SK-N-SH treated with all-trans-retinoic acid at 6 μM for 48 hours (cell line): ENCODE measurements at regions not wholly inside any gene's neighbourhood (a gene's known extent, or its start where the extent isn't known, plus 50 kb on each side); places are given as distances from the start of the nearest gene placed in this dataset.

Experiments
- ATAC-seq: fragments of 200-7000 bp; cut with Tn5 transposase; 3 replicates; pipeline ENCODE4 v1.9.1; 2020; ENCODE audit warnings: mild to moderate bottlenecking, moderate library complexity
- ARNTL ChIP-seq: fragments of 450-650 bp; formaldehyde crosslinking; IDR thresholded peaks from 2 replicates; pipeline ENCODE4 v1.5.0; 2020; ENCODE audit warnings: low read depth, mild to moderate bottlenecking, moderate library complexity, borderline replicate concordance
- BACH2 ChIP-seq: fragments of 250-450 bp; sonication (Bioruptor Pico); IDR thresholded peaks from 2 replicates; pipeline ENCODE4 v1.9.0; 2021; ENCODE audit warnings: mild to moderate bottlenecking, borderline replicate concordance
- CSDC2 ChIP-seq: fragments of 250-450 bp; sonication (Bioruptor Pico); IDR thresholded peaks from 2 replicates; pipeline ENCODE4 v1.5.0; 2020; ENCODE audit warnings: mild to moderate bottlenecking, moderate library complexity
- ESRRG ChIP-seq: fragments of 250-450 bp; sonication (Bioruptor Pico); IDR thresholded peaks from 2 replicates; pipeline ENCODE4 v1.6.1; 2021; ENCODE audit warnings: mild to moderate bottlenecking
- GLIS3 ChIP-seq: fragments of 250-450 bp; sonication (Bioruptor Pico); IDR thresholded peaks from 2 replicates; pipeline ENCODE4 v1.5.0; 2020; ENCODE audit warnings: mild to moderate bottlenecking, moderate library complexity
- ISL1 ChIP-seq: fragments of 250-450 bp; sonication (Bioruptor Pico); IDR thresholded peaks from 2 replicates; pipeline ENCODE4 v2.1.2; 2022; ENCODE audit warnings: mild to moderate bottlenecking, moderate library complexity
- OSR1 ChIP-seq: fragments of 250-450 bp; sonication (Bioruptor Pico); IDR thresholded peaks from 2 replicates; pipeline ENCODE4 v1.8.0; 2022; ENCODE audit warnings: moderate library complexity, mild to moderate bottlenecking, inconsistent platforms
- PPARA ChIP-seq: fragments of 250-450 bp; sonication (Bioruptor Pico); IDR thresholded peaks from 2 replicates; pipeline ENCODE4 v1.5.0; 2020; ENCODE audit warnings: mild to moderate bottlenecking, borderline replicate concordance
- SNAI2 ChIP-seq: fragments of 250-450 bp; sonication (Bioruptor Pico); IDR thresholded peaks from 2 replicates; pipeline ENCODE4 v1.5.0; 2020; ENCODE audit warnings: mild to moderate bottlenecking, moderate library complexity
- TCF4 ChIP-seq: fragments of 250-450 bp; sonication (Bioruptor Pico); IDR thresholded peaks from 2 replicates; pipeline ENCODE4 v1.8.0; 2021; ENCODE audit warnings: mild to moderate bottlenecking, moderate library complexity, borderline replicate concordance
- ZC3H10 ChIP-seq: fragments of 250-450 bp; sonication (Bioruptor Pico); IDR thresholded peaks from 2 replicates; pipeline ENCODE4 v1.5.1; 2021; ENCODE audit warnings: mild to moderate bottlenecking, moderate library complexity
- ZFP3 ChIP-seq: fragments of 250-450 bp; sonication (Bioruptor Pico); IDR thresholded peaks from 2 replicates; pipeline ENCODE4 v1.5.0; 2020; ENCODE audit warnings: mild to moderate bottlenecking, moderate library complexity
- ZNF565 ChIP-seq: fragments of 450-650 bp; formaldehyde crosslinking; conservative IDR thresholded peaks from 2 replicates; pipeline ENCODE4 v1.5.0; 2020; ENCODE audit warnings: low read depth, mild to moderate bottlenecking, moderate library complexity
- ZNF70 ChIP-seq: fragments of 450-650 bp; formaldehyde crosslinking; IDR thresholded peaks from 2 replicates; pipeline ENCODE4 v1.5.0; 2020; ENCODE audit warnings: mild to moderate bottlenecking, moderate library complexity
- ZNF8 ChIP-seq: fragments of 450-650 bp; formaldehyde crosslinking; IDR thresholded peaks from 2 replicates; pipeline ENCODE4 v1.5.0; 2020; ENCODE audit warnings: mild to moderate bottlenecking, moderate library complexity
- TF ChIP-seq, protein P1 (sequence below): fragments of 250-450 bp; sonication (Bioruptor Pico); IDR thresholded peaks from 2 replicates; pipeline ENCODE4 v1.5.1; 2020; ENCODE audit warnings: low read depth, mild to moderate bottlenecking, moderate library complexity
- TF ChIP-seq, protein P2 (sequence below): fragments of 250-450 bp; sonication (Bioruptor Pico); IDR thresholded peaks from 2 replicates; pipeline ENCODE4 v1.5.1; 2021; ENCODE audit warnings: mild to moderate bottlenecking, moderate library complexity
- TF ChIP-seq, protein P3 (sequence below): fragments of 250-450 bp; sonication (Bioruptor Pico); IDR thresholded peaks from 2 replicates; pipeline ENCODE4 v1.8.0; 2020; ENCODE audit warnings: mild to moderate bottlenecking, moderate library complexity, borderline replicate concordance
- TF ChIP-seq, protein P4 (sequence below): fragments of 250-450 bp; sonication (Bioruptor Pico); IDR thresholded peaks from 2 replicates; pipeline ENCODE4 v1.5.0; 2020; ENCODE audit warnings: mild to moderate bottlenecking, moderate library complexity
- TF ChIP-seq, protein P5 (sequence below): fragments of 250-450 bp; sonication (Bioruptor Pico); IDR thresholded peaks from 2 replicates; pipeline ENCODE4 v1.8.0; 2021; ENCODE audit warnings: low read depth, mild to moderate bottlenecking, moderate library complexity, borderline replicate concordance

DNA sequence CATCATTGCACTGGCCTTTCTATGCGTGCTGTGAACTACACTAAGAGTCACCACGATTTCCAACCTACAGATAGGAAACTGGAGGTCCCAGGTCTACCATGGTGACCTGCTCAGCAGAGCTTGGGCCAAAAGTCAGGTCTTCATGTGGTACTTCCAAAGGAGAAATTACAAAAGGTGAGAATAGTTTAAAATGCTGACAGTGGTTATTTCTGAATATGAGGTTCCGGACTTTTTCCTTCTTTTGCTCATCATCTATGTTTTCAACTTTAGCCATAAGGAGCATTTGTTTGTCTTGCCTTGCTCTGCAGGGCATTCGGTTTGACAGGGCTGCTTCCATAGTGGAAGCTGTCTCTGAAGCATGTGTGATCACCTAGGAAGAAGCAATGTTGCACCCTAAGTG, 282.1 kb upstream of the IRX1 start (continued):
- TF ChIP-seq, protein P1, sequence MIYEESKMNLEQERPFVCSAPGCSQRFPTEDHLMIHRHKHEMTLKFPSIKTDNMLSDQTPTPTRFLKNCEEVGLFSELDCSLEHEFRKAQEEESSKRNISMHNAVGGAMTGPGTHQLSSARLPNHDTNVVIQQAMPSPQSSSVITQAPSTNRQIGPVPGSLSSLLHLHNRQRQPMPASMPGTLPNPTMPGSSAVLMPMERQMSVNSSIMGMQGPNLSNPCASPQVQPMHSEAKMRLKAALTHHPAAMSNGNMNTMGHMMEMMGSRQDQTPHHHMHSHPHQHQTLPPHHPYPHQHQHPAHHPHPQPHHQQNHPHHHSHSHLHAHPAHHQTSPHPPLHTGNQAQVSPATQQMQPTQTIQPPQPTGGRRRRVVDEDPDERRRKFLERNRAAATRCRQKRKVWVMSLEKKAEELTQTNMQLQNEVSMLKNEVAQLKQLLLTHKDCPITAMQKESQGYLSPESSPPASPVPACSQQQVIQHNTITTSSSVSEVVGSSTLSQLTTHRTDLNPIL (CRISPR knock-in tag): no peak
- no peak for TF ChIP-seq ARNTL (CRISPR knock-in tag)
- TF ChIP-seq, protein P2, sequence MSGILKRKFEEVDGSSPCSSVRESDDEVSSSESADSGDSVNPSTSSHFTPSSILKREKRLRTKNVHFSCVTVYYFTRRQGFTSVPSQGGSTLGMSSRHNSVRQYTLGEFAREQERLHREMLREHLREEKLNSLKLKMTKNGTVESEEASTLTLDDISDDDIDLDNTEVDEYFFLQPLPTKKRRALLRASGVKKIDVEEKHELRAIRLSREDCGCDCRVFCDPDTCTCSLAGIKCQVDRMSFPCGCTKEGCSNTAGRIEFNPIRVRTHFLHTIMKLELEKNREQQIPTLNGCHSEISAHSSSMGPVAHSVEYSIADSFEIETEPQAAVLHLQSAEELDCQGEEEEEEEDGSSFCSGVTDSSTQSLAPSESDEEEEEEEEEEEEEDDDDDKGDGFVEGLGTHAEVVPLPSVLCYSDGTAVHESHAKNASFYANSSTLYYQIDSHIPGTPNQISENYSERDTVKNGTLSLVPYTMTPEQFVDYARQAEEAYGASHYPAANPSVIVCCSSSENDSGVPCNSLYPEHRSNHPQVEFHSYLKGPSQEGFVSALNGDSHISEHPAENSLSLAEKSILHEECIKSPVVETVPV: no peak
- no peak for TF ChIP-seq TCF4

DNA sequence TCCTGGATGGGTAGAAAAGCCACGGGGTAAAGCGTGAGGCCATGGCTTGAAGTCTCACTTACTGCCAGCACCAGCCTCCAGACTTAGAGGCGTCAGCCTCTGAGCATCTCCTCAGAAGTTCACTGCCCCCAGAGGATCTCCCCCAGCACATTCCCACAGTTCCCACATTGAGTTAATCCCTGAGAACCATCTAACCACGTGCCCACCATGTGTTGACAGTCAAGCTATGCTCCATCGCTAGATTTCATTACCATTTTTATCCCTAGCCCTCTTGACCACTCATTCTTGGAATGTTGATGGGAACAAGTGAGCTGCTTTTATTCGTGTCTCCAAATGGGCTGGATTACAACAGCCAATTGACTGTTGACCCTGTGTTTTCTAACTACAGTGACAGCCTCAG, 283.3 kb upstream of the IRX1 start:
- no peak for ATAC-seq
- TF ChIP-seq TCF4: no peak
- TF ChIP-seq SNAI2 (CRISPR knock-in tag): no peak
- no peak for TF ChIP-seq ZC3H10 (CRISPR knock-in tag)
- no peak for TF ChIP-seq GLIS3 (CRISPR knock-in tag)
- TF ChIP-seq CSDC2 (CRISPR knock-in tag): no peak
- TF ChIP-seq, protein P1 (CRISPR knock-in tag): no peak
- TF ChIP-seq, protein P3, sequence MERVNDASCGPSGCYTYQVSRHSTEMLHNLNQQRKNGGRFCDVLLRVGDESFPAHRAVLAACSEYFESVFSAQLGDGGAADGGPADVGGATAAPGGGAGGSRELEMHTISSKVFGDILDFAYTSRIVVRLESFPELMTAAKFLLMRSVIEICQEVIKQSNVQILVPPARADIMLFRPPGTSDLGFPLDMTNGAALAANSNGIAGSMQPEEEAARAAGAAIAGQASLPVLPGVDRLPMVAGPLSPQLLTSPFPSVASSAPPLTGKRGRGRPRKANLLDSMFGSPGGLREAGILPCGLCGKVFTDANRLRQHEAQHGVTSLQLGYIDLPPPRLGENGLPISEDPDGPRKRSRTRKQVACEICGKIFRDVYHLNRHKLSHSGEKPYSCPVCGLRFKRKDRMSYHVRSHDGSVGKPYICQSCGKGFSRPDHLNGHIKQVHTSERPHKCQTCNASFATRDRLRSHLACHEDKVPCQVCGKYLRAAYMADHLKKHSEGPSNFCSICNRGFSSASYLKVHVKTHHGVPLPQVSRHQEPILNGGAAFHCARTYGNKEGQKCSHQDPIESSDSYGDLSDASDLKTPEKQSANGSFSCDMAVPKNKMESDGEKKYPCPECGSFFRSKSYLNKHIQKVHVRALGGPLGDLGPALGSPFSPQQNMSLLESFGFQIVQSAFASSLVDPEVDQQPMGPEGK (CRISPR knock-in tag): no peak
- TF ChIP-seq BACH2 (CRISPR knock-in tag): no peak
- TF ChIP-seq ISL1 (CRISPR knock-in tag): no peak
- TF ChIP-seq ZNF8 (CRISPR knock-in tag): no peak
- TF ChIP-seq, protein P4, sequence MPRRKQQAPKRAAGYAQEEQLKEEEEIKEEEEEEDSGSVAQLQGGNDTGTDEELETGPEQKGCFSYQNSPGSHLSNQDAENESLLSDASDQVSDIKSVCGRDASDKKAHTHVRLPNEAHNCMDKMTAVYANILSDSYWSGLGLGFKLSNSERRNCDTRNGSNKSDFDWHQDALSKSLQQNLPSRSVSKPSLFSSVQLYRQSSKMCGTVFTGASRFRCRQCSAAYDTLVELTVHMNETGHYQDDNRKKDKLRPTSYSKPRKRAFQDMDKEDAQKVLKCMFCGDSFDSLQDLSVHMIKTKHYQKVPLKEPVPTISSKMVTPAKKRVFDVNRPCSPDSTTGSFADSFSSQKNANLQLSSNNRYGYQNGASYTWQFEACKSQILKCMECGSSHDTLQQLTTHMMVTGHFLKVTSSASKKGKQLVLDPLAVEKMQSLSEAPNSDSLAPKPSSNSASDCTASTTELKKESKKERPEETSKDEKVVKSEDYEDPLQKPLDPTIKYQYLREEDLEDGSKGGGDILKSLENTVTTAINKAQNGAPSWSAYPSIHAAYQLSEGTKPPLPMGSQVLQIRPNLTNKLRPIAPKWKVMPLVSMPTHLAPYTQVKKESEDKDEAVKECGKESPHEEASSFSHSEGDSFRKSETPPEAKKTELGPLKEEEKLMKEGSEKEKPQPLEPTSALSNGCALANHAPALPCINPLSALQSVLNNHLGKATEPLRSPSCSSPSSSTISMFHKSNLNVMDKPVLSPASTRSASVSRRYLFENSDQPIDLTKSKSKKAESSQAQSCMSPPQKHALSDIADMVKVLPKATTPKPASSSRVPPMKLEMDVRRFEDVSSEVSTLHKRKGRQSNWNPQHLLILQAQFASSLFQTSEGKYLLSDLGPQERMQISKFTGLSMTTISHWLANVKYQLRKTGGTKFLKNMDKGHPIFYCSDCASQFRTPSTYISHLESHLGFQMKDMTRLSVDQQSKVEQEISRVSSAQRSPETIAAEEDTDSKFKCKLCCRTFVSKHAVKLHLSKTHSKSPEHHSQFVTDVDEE (CRISPR knock-in tag): no peak
- TF ChIP-seq, protein P2: no peak
- TF ChIP-seq, protein P5, sequence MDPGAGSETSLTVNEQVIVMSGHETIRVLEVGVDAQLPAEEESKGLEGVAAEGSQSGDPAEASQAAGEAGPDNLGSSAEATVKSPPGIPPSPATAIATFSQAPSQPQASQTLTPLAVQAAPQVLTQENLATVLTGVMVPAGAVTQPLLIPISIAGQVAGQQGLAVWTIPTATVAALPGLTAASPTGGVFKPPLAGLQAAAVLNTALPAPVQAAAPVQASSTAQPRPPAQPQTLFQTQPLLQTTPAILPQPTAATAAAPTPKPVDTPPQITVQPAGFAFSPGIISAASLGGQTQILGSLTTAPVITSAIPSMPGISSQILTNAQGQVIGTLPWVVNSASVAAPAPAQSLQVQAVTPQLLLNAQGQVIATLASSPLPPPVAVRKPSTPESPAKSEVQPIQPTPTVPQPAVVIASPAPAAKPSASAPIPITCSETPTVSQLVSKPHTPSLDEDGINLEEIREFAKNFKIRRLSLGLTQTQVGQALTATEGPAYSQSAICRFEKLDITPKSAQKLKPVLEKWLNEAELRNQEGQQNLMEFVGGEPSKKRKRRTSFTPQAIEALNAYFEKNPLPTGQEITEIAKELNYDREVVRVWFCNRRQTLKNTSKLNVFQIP (CRISPR knock-in tag): no peak
- TF ChIP-seq ZNF565 (CRISPR knock-in tag): no peak
- no peak for TF ChIP-seq ZFP3
- no peak for TF ChIP-seq ZNF70 (CRISPR knock-in tag)
- no peak for TF ChIP-seq OSR1

DNA sequence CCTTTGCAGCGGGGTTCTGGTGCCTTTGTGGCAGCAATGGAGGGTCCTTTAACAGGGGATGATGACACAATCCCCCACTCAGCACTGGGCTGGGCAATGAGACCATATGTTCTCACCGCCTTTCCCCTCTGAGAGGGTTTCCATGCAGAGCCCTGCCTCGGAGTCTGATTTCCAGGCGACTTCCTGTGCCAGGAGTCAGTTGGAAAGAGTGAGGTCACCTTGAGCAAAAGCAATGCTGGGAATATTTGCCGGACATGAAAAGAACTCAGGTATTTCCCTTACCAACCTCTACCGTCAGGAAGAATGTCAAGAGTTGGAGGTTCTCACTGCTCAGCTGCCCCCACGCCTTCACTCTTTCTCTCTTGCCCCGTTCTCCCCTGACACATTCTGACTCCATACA, 284.2 kb upstream of the IRX1 start:
- ATAC-seq: no peak
- TF ChIP-seq ZNF565 (CRISPR knock-in tag) (no peak), ESRRG (CRISPR knock-in tag) (no peak), CSDC2 (CRISPR knock-in tag) (no peak), GLIS3 (CRISPR knock-in tag) (no peak), OSR1 (no peak), BACH2 (CRISPR knock-in tag) (no peak), SNAI2 (CRISPR knock-in tag) (no peak), ISL1 (CRISPR knock-in tag) (no peak), TCF4 (no peak), PPARA (no peak), ARNTL (CRISPR knock-in tag) (no peak), ZFP3 (no peak), ZC3H10 (CRISPR knock-in tag) (no peak)
- TF ChIP-seq, protein P1 (CRISPR knock-in tag): no peak
